ENCODE measurements at regions not wholly inside any gene's neighbourhood (a gene's known extent, or its start where the extent isn't known, plus 50 kb on each side); places are given as distances from the start of the nearest gene placed in this dataset.

GRCh38 chr9:119053070-119053469 is 316.2 kb downstream of the BRINP1 start (continued):
- no peak for TF ChIP-seq NFYB (IDR thresholded peaks at IDR 0.05; ENCODE audit: insufficient read depth, low read depth, low read length)
- TF ChIP-seq RBBP5 (conservative IDR thresholded peaks at IDR 0.05) = no peak
- TF ChIP-seq ZNF622 (IDR thresholded peaks at IDR 0.05) = no peak
- TF ChIP-seq HCFC1 (IDR thresholded peaks at IDR 0.05; ENCODE audit: low read length) = no peak
- TF ChIP-seq, protein P1, sequence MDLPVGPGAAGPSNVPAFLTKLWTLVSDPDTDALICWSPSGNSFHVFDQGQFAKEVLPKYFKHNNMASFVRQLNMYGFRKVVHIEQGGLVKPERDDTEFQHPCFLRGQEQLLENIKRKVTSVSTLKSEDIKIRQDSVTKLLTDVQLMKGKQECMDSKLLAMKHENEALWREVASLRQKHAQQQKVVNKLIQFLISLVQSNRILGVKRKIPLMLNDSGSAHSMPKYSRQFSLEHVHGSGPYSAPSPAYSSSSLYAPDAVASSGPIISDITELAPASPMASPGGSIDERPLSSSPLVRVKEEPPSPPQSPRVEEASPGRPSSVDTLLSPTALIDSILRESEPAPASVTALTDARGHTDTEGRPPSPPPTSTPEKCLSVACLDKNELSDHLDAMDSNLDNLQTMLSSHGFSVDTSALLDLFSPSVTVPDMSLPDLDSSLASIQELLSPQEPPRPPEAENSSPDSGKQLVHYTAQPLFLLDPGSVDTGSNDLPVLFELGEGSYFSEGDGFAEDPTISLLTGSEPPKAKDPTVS (IDR thresholded peaks at IDR 0.05; ENCODE audit: low read depth, low read length) = no peak

DNA sequence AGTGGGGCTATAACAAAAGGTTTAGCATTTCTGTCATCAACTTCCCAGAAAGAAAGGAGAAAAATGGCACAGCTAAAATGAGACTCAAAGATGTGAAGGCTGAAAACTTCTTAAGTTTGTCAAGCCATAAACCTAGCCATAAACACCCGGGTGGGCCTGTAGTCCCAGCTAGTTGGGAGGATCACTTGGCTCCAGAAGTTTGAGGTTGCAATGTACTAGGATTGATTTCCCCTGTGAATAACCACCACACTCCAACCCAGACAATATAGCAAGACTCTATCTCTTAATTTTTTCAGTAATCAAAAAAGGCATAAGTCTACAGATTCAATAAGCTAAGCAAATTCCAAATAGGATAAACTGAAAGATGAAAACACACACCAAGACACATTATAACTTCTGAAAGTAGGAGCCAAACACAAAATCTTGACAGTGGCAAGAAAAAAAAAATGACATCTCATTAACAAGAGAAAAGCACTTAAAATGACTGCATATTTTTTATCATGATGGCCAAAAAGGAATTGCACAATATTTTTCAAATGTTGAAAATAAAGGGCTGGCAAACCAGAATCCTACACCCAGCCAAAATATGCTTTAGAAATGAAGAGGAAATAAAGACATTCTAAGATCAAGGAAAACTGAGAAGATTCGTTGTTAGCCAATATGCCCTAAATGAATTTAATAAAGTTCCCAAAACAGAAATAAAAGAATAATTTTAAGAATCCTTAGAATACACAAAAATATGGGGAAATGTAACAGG is 308.4 kb downstream of the BRINP1 start:
- H3K9me3 ChIP-seq (replicated peaks; ENCODE audit: control insufficient read depth, insufficient read depth, low read length) = no peaks in the 10 kb centered on the region
- no TSS peak for BruUV-seq (replicated peaks)
- H2AFZ ChIP-seq (ENCODE audit: control insufficient read depth, low read depth, low read length) = no peak overlapping the region
- H3K27me3 ChIP-seq (replicated peaks in 1 of 2; ENCODE audit: control insufficient read depth in 2 of 2, insufficient read depth in 2 of 2, low read length in 1 of 2) = no peaks in the 10 kb centered on the region
- CTCF ChIA-PET = no interaction called here
- RAD21 ChIA-PET (ENCODE audit: unreplicated experiment) = no interaction called here
- H4K20me1 ChIP-seq (ENCODE audit: control insufficient read depth, insufficient read depth) = no peaks in the 10 kb centered on the region
- H3K4me1 ChIP-seq (ENCODE audit: control insufficient read depth, insufficient read depth, low read length) = no peaks in the 10 kb centered on the region
- no peak overlapping the region for H3K27ac ChIP-seq (ENCODE audit: control insufficient read depth, insufficient read depth)
- no peaks in the 10 kb centered on the region for H3K79me2 ChIP-seq (ENCODE audit: control insufficient read depth, insufficient read depth, low read length)
- POLR2A ChIA-PET = no interaction called here
- DNase-seq (ENCODE audit: low read depth, low spot score) = no peak
- SMC1A ChIA-PET (ENCODE audit: uncharacterized antibody, unreplicated experiment) = no interaction called here
- FAIRE-seq = no peak
- H3K9ac ChIP-seq (ENCODE audit: control insufficient read depth, insufficient read depth, low read length) = no peak overlapping the region
- in situ Hi-C loops (cut with MboI) = no loop called here
- ATAC-seq = no peak
- no peaks in the 10 kb centered on the region for H3K36me3 ChIP-seq (ENCODE audit: control insufficient read depth in 2 of 2, insufficient read depth in 2 of 2, low read length in 1 of 2)
- TF ChIP-seq CHD2 (IDR thresholded peaks at IDR 0.05; ENCODE audit: borderline replicate concordance, low read depth, low read length) = no peak
- no peak for TF ChIP-seq BCL11A (IDR thresholded peaks at IDR 0.05; ENCODE audit: low read depth, low read length)
- no peak for TF ChIP-seq BACH1 (IDR thresholded peaks at IDR 0.05; ENCODE audit: borderline replicate concordance)
- TF ChIP-seq SMC3 (IDR thresholded peaks at IDR 0.05; ENCODE audit: borderline replicate concordance, low read length) = no peak
- TF ChIP-seq IKZF2 (IDR thresholded peaks at IDR 0.05) = no peak
- TF ChIP-seq EZH2 (IDR thresholded peaks at IDR 0.05; ENCODE audit: borderline replicate concordance, control insufficient read depth, low read depth, low read length) = no peak
- no peak for TF ChIP-seq ASH2L (IDR thresholded peaks at IDR 0.05; ENCODE audit: borderline replicate concordance, low read depth)
- no peak for TF ChIP-seq CBX5 (IDR thresholded peaks at IDR 0.05; ENCODE audit: low read depth)
- TF ChIP-seq JUND (IDR thresholded peaks at IDR 0.05; ENCODE audit: low read depth, low read length) = no peak
- no peak for TF ChIP-seq MEF2B (IDR thresholded peaks at IDR 0.05; ENCODE audit: partially characterized antibody, poor library complexity, severe bottlenecking)
- no peak for TF ChIP-seq TCF12 (IDR thresholded peaks at IDR 0.05; ENCODE audit: low read depth, low read length)
- no peak for TF ChIP-seq NR2F1 (conservative IDR thresholded peaks at IDR 0.05)
- TF ChIP-seq SRF (IDR thresholded peaks at IDR 0.05; ENCODE audit: low read depth in 2 of 2, low read length in 2 of 2) = no peak
- TF ChIP-seq KAT2A (conservative IDR thresholded peaks at IDR 0.05; ENCODE audit: control insufficient read depth, low read depth, low read length) = no peak
- no peak for TF ChIP-seq SPI1 (IDR thresholded peaks at IDR 0.05; ENCODE audit: borderline replicate concordance, insufficient read depth, low read depth, low read length)
- no peak overlapping the region for H3K4me2 ChIP-seq (ENCODE audit: control insufficient read depth, insufficient read depth)
- no peak overlapping the region for H3K4me3 ChIP-seq
- 18% methylated on average over 2 of the region's 2 CpGs for WGBS (ENCODE audit: insufficient coverage, insufficient replicate concordance, low lambda C conversion rate, missing lambda C conversion rate)
- intact Hi-C loops (cut with micrococcal nuclease; ENCODE audit: unreplicated experiment) = no loop called here

All from GM12878 (cell line).